H9 (cell line): ENCODE measurements at regions not wholly inside any gene's neighbourhood (a gene's known extent, or its start where the extent isn't known, plus 50 kb on each side); places are given as distances from the start of the nearest gene placed in this dataset.

Experiments
- DNase-seq: peaks from one replicate; pipeline ENCODE4 v3.0.0-alpha.2; 2017
- H2AFZ ChIP-seq: one replicate; pipeline ENCODE4 v1.6.1; 2013; ENCODE audit warnings: mild to moderate bottlenecking, low read length, control low read depth, moderate library complexity
- H2AK5ac ChIP-seq: 2 replicates; pipeline ENCODE4 v1.6.1; 2013; ENCODE audit warnings: low read length, control low read depth, mixed read lengths; ENCODE audit not compliant: insufficient read length
- H2BK120ac ChIP-seq: one replicate; pipeline ENCODE4 v1.6.1; 2013; ENCODE audit warnings: low read depth, mild to moderate bottlenecking, low read length, control low read depth, inconsistent platforms; ENCODE audit not compliant: poor library complexity, severe bottlenecking
- H2BK12ac ChIP-seq: 2 replicates; pipeline ENCODE4 v1.6.1; 2013; ENCODE audit warnings: low read length, control low read depth, mixed read lengths, low read depth; ENCODE audit not compliant: insufficient read length
- H2BK15ac ChIP-seq: 2 replicates; pipeline ENCODE4 v1.6.1; 2013; ENCODE audit warnings: low read depth, low read length, control low read depth
- H2BK20ac ChIP-seq: one replicate; pipeline ENCODE4 v1.6.1; 2013; ENCODE audit warnings: low read depth, mild to moderate bottlenecking, low read length, control low read depth, inconsistent platforms; ENCODE audit not compliant: poor library complexity, severe bottlenecking
- H2BK5ac ChIP-seq: 2 replicates; pipeline ENCODE4 v1.6.1; 2013; ENCODE audit warnings: low read length, control low read depth, mixed read lengths; ENCODE audit not compliant: insufficient read length
- H3K14ac ChIP-seq: 2 replicates; pipeline ENCODE4 v1.6.1; 2013; ENCODE audit warnings: low read length, control low read depth; ENCODE audit not compliant: insufficient read depth
- H3K18ac ChIP-seq: 2 replicates; pipeline ENCODE4 v1.6.1; 2013; ENCODE audit warnings: low read depth, mild to moderate bottlenecking, mixed read lengths, low read length, control low read depth; ENCODE audit not compliant: insufficient read length
- H3K23ac ChIP-seq: 2 replicates; pipeline ENCODE4 v1.6.1; 2013; ENCODE audit warnings: low read length, control low read depth, mixed read lengths, low read depth; ENCODE audit not compliant: insufficient read length
- H3K23me2 ChIP-seq: 2 replicates; pipeline ENCODE4 v1.6.1; 2013; ENCODE audit warnings: low read depth, mild to moderate bottlenecking, mixed read lengths, low read length, control low read depth; ENCODE audit not compliant: insufficient read length, poor library complexity, severe bottlenecking
- H3K27ac ChIP-seq: 2 replicates; pipeline ENCODE4 v1.5.1; 2013; ENCODE audit warnings: low read length, control low read depth, mixed read lengths, low read depth; ENCODE audit not compliant: insufficient read length
- H3K27me3 ChIP-seq: 2 replicates; pipeline ENCODE4 v1.6.1; 2013; ENCODE audit warnings: low read length, control low read depth, inconsistent platforms; ENCODE audit not compliant: insufficient read depth
- H3K4ac ChIP-seq: 2 replicates; pipeline ENCODE4 v1.6.1; 2013; ENCODE audit warnings: low read depth, mild to moderate bottlenecking, control low read depth, inconsistent platforms, low read length, moderate library complexity
- H3K4me1 ChIP-seq: 2 replicates; pipeline ENCODE4 v1.6.1; 2013; ENCODE audit warnings: low read length, control low read depth, inconsistent platforms; ENCODE audit not compliant: insufficient read depth
- H3K4me2 ChIP-seq: 2 replicates; pipeline ENCODE4 v1.6.1; 2013; ENCODE audit warnings: low read length, control low read depth, mixed read lengths; ENCODE audit not compliant: insufficient read length, insufficient read depth
- H3K56ac ChIP-seq: 2 replicates; pipeline ENCODE4 v1.6.1; 2013; ENCODE audit warnings: low read depth, mild to moderate bottlenecking, mixed read lengths, low read length, control low read depth; ENCODE audit not compliant: insufficient read length
- H3K79me1 ChIP-seq: 2 replicates; pipeline ENCODE4 v1.6.1; 2013; ENCODE audit warnings: low read depth, mild to moderate bottlenecking, moderate library complexity, low read length, control low read depth, inconsistent platforms; ENCODE audit not compliant: insufficient read depth, poor library complexity, severe bottlenecking
- H3K79me2 ChIP-seq: 2 replicates; pipeline ENCODE4 v1.6.1; 2013; ENCODE audit warnings: low read length, control low read depth, inconsistent platforms; ENCODE audit not compliant: insufficient read depth
- H3K9ac ChIP-seq: 2 replicates; pipeline ENCODE4 v1.6.1; 2013; ENCODE audit warnings: low read length, control low read depth, mixed read lengths; ENCODE audit not compliant: insufficient read length; ENCODE audit errors: extremely low read depth
- H3K9me3 ChIP-seq: one replicate; pipeline ENCODE4 v1.6.1; 2013; ENCODE audit warnings: low read depth, low read length, inconsistent platforms; ENCODE audit not compliant: control insufficient read depth
- H3T11ph ChIP-seq: one replicate; pipeline ENCODE4 v1.6.1; 2013; ENCODE audit warnings: mild to moderate bottlenecking, low read length, control low read depth, inconsistent platforms
- H4K20me1 ChIP-seq: one replicate; pipeline ENCODE4 v1.6.1; 2013; ENCODE audit not compliant: control insufficient read depth, insufficient read length, insufficient read depth
- H4K5ac ChIP-seq: 2 replicates; pipeline ENCODE4 v1.6.1; 2013; ENCODE audit warnings: low read depth, mild to moderate bottlenecking, mixed read lengths, low read length, control low read depth; ENCODE audit not compliant: insufficient read length
- H4K8ac ChIP-seq: replicated peaks from 2 replicates; pipeline ENCODE4 v1.6.1; 2013; ENCODE audit warnings: low read length, control low read depth, mixed read lengths, low read depth; ENCODE audit not compliant: insufficient read length
- H4K91ac ChIP-seq: 2 replicates; pipeline ENCODE4 v1.6.1; 2013; ENCODE audit warnings: low read depth, mild to moderate bottlenecking, moderate library complexity, mixed read lengths, low read length, control low read depth; ENCODE audit not compliant: insufficient read length
- H3K27ac Mint-ChIP-seq, 3 experiments: 2 replicates in 2 of 3; 3 replicates in 1 of 3; pipeline ENCODE4 v1.8.0; 2020 to 2021; ENCODE audit warnings: mixed read lengths in 3 of 3, mild to moderate bottlenecking in 1 of 3, moderate library complexity in 1 of 3
- H3K27me3 Mint-ChIP-seq: 2 replicates; pipeline ENCODE4 v1.8.0; 2021; ENCODE audit warnings: low read depth, mild to moderate bottlenecking, moderate library complexity, mixed read lengths
- H3K36me3 Mint-ChIP-seq, 3 experiments: 2 replicates in 2 of 3; 3 replicates in 1 of 3; pipeline ENCODE4 v1.8.0; 2020 to 2021; ENCODE audit warnings: low read depth in 3 of 3, mixed read lengths in 3 of 3; ENCODE audit not compliant: insufficient read depth in 1 of 3
- H3K4me1 Mint-ChIP-seq, 2 experiments: 2 replicates each; pipeline ENCODE4 v1.8.0; 2020; ENCODE audit warnings: mixed read lengths in 2 of 2
- H3K4me3 Mint-ChIP-seq, 2 experiments: 2 replicates in 1 of 2; 3 replicates in 1 of 2; pipeline ENCODE4 v1.8.0; 2020 to 2021; ENCODE audit warnings: mild to moderate bottlenecking in 2 of 2, mixed read lengths in 2 of 2, moderate library complexity in 1 of 2
- H3K9me3 Mint-ChIP-seq, 2 experiments: 2 replicates in 1 of 2; 3 replicates in 1 of 2; pipeline ENCODE4 v1.8.0; 2020; ENCODE audit warnings: mild to moderate bottlenecking in 2 of 2, mixed read lengths in 2 of 2, moderate library complexity in 1 of 2
- WGBS: extraction: QIAGEN DNeasy Blood & Tissue Kit; methylation state at CpG from one replicate; pipeline ENCODE4 v1.1.7; 2013; ENCODE audit warnings: missing lambda C conversion rate, low lambda C conversion rate, mixed read lengths; ENCODE audit not compliant: insufficient read length; ENCODE audit errors: extremely low coverage; 5-methylcytosine and 5-hydroxymethylcytosine counted together
- TF ChIP-seq, protein P1 (sequence below): fragments of 200-600 bp; sonication (generic); conservative IDR thresholded peaks from 3 replicates; pipeline ENCODE4 v1.8.0; 2021; ENCODE audit warnings: antibody characterized with exemption, mild to moderate bottlenecking

DNA sequence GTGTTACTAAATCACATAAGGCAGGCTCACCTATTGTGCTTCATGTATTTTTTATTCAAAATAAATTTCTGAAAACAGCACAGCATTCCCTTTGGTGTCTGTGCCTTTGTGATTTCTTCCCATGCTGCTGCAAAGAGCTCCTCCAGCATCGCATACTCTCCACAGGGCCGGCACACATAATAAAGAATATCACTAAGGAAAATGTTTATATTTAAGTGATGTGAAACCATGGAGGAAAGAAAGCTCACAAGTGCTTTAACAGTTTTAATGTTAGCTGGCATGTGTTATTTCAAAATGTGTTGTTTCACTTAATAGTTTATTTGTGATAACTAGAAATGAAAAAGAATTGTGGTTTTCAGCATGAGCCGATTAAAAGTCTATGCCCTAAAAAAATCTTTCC, 241.3 kb upstream of the ANO3 start:
- Histone ChIP-seq H3K18ac (no peak overlapping the region), H2BK5ac (no peak overlapping the region), H3T11ph (no peak overlapping the region), H3K9me3 (no peaks in the 10 kb centered on the region), H2BK120ac (no peak overlapping the region), H4K8ac (no peak overlapping the region), H4K5ac (no peak overlapping the region), H3K9ac (no peak overlapping the region), H3K27ac (no peak overlapping the region), H3K4ac (no peak overlapping the region), H3K23me2 (no peaks in the 10 kb centered on the region), H3K14ac (no peak overlapping the region), H3K79me2 (no peaks in the 10 kb centered on the region), H4K91ac (no peak overlapping the region), H2BK12ac (no peak overlapping the region), H3K27me3 (no peaks in the 10 kb centered on the region), H3K56ac (no peak overlapping the region), H2AFZ (no peak overlapping the region), H2BK20ac (no peak overlapping the region), H2AK5ac (no peak overlapping the region), H3K79me1 (no peaks in the 10 kb centered on the region), H3K23ac (no peak overlapping the region), H3K4me1 (no peaks in the 10 kb centered on the region), H3K4me2 (no peak overlapping the region), H2BK15ac (no peak overlapping the region), H4K20me1 (no peaks in the 10 kb centered on the region)
- H3K9me3 Mint-ChIP-seq, result no peaks in the 10 kb centered on the region
- H3K27me3 Mint-ChIP-seq, result no peaks in the 10 kb centered on the region
- no peak overlapping the region for H3K27ac Mint-ChIP-seq
- no peak for DNase-seq
- no peaks in the 10 kb centered on the region for H3K36me3 Mint-ChIP-seq
- no peaks in the 10 kb centered on the region for H3K4me1 Mint-ChIP-seq
- H3K4me3 Mint-ChIP-seq, result no peak overlapping the region
- WGBS, result no CpG with 5 or more reads among the region's 3 CpGs
- TF ChIP-seq, protein P1, sequence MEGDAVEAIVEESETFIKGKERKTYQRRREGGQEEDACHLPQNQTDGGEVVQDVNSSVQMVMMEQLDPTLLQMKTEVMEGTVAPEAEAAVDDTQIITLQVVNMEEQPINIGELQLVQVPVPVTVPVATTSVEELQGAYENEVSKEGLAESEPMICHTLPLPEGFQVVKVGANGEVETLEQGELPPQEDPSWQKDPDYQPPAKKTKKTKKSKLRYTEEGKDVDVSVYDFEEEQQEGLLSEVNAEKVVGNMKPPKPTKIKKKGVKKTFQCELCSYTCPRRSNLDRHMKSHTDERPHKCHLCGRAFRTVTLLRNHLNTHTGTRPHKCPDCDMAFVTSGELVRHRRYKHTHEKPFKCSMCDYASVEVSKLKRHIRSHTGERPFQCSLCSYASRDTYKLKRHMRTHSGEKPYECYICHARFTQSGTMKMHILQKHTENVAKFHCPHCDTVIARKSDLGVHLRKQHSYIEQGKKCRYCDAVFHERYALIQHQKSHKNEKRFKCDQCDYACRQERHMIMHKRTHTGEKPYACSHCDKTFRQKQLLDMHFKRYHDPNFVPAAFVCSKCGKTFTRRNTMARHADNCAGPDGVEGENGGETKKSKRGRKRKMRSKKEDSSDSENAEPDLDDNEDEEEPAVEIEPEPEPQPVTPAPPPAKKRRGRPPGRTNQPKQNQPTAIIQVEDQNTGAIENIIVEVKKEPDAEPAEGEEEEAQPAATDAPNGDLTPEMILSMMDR, result no peak
